ENCODE measurements at regions not wholly inside any gene's neighbourhood (a gene's known extent, or its start where the extent isn't known, plus 50 kb on each side); places are given as distances from the start of the nearest gene placed in this dataset.

GRCh38 chr18:10297086-10297485, 157.3 kb upstream of the APCDD1 start:
- intact Hi-C loops (cut with micrococcal nuclease; ENCODE audit: unreplicated experiment): no loop called here
- Histone ChIP-seq H3K9me3 (ENCODE audit: control insufficient read depth, insufficient read depth, low read depth, low read length) (no peaks in the 10 kb centered on the region), H3K27ac (ENCODE audit: low read length) (no peak overlapping the region), H3K4me1 (ENCODE audit: control insufficient read depth, insufficient read depth, low read length) (no peaks in the 10 kb centered on the region), H3K4me3 (ENCODE audit: low read depth in 2 of 2, low read length in 2 of 2) (no peak overlapping the region), H3K27me3 (ENCODE audit: control insufficient read depth, insufficient read depth, low read length) (peaks cover 2% of the 10 kb centered on the region; the same call in 1 of the 2 replicates), H3K36me3 (ENCODE audit: control insufficient read depth, insufficient read depth, low read length) (no peaks in the 10 kb centered on the region)
- DNase-seq (ENCODE audit: low read depth, low spot score) (no peak), ATAC-seq (no peak)
- POLR2A ChIA-PET: no interaction called here
- in situ Hi-C loops (cut with HindIII; ENCODE audit: low pct_unique_long_range_greater_than_20kb, low sequenced_read_pairs): no loop called here
- CTCF ChIA-PET: no interaction called here
- no TSS peak for BruUV-seq (replicated peaks)
- TF ChIP-seq SIN3A (IDR thresholded peaks at IDR 0.05; ENCODE audit: borderline replicate concordance, insufficient read depth, low read depth, low read length) (no peak), TCF7L2 (IDR thresholded peaks at IDR 0.05; ENCODE audit: low read depth, low read length) (no peak), POLR2AphosphoS5 (IDR thresholded peaks at IDR 0.05; ENCODE audit: low read depth, low read length) (no peak), CTCF (IDR thresholded peaks at IDR 0.05) (no peak), REST (IDR thresholded peaks at IDR 0.05; ENCODE audit: insufficient read depth in 1 of 2, low read depth in 2 of 2, low read length in 1 of 2) (no peak)

- POLR2A ChIA-PET: no interaction called here
- in situ Hi-C loops (cut with HindIII; ENCODE audit: low pct_unique_long_range_greater_than_20kb, low sequenced_read_pairs) (no loop called here), intact Hi-C loops (cut with micrococcal nuclease; ENCODE audit: unreplicated experiment) (no loop called here)
- no peak overlapping the region for H3K4me3 ChIP-seq (ENCODE audit: low read depth in 2 of 2, low read length in 2 of 2)
- H3K9me3 ChIP-seq (ENCODE audit: control insufficient read depth, insufficient read depth, low read depth, low read length): no peaks in the 10 kb centered on the region
- TF ChIP-seq SIN3A (IDR thresholded peaks at IDR 0.05; ENCODE audit: borderline replicate concordance, insufficient read depth, low read depth, low read length) (no peak), POLR2AphosphoS5 (IDR thresholded peaks at IDR 0.05; ENCODE audit: low read depth, low read length) (no peak), CTCF (IDR thresholded peaks at IDR 0.05) (no peak), REST (IDR thresholded peaks at IDR 0.05; ENCODE audit: insufficient read depth in 1 of 2, low read depth in 2 of 2, low read length in 1 of 2) (no peak), TCF7L2 (IDR thresholded peaks at IDR 0.05; ENCODE audit: low read depth, low read length) (no peak)
- H3K4me1 ChIP-seq (ENCODE audit: control insufficient read depth, insufficient read depth, low read length): no peaks in the 10 kb centered on the region
- no peak for DNase-seq (ENCODE audit: low read depth, low spot score)
- peaks cover 2% of the 10 kb centered on the region; the same call in 1 of the 2 replicates for H3K27me3 ChIP-seq (ENCODE audit: control insufficient read depth, insufficient read depth, low read length)
- BruUV-seq (replicated peaks): no TSS peak
- no peaks in the 10 kb centered on the region for H3K36me3 ChIP-seq (ENCODE audit: control insufficient read depth, insufficient read depth, low read length)
- H3K27ac ChIP-seq (ENCODE audit: low read length): no peak overlapping the region
- CTCF ChIA-PET: no interaction called here
- no peak for ATAC-seq
Measured at GRCh38 chr18:10298346-10298745, 156.1 kb upstream of the APCDD1 start.

Measured in Panc1 (cell line).